ENCODE measurements at regions not wholly inside any gene's neighbourhood (a gene's known extent, or its start where the extent isn't known, plus 50 kb on each side); places are given as distances from the start of the nearest gene placed in this dataset.

GRCh38 chr1:78351551-78352216 lies 139.1 kb upstream of the PTGFR start:
- Histone ChIP-seq H3K4me1 (replicated peaks) (no peaks in the 10 kb centered on the region), H3K9me3 (no peaks in the 10 kb centered on the region), H3K27ac (no peak overlapping the region), H3K36me3 (no peaks in the 10 kb centered on the region), H3K27me3 (replicated peaks; ENCODE audit: insufficient read depth) (no peaks in the 10 kb centered on the region), H3K4me3 (no peak overlapping the region)
- intact Hi-C loops (cut with DNase I), result no loop called here
- no peak for DNase-seq (ENCODE audit: low spot score)
- WGBS, result 77% methylated on average over 2 of the region's 2 CpGs
- TF ChIP-seq POLR2AphosphoS5 (IDR thresholded peaks at IDR 0.05) (no peak), CTCF (IDR thresholded peaks at IDR 0.05) (no peak), POLR2A (IDR thresholded peaks at IDR 0.05) (no peak)

DNA sequence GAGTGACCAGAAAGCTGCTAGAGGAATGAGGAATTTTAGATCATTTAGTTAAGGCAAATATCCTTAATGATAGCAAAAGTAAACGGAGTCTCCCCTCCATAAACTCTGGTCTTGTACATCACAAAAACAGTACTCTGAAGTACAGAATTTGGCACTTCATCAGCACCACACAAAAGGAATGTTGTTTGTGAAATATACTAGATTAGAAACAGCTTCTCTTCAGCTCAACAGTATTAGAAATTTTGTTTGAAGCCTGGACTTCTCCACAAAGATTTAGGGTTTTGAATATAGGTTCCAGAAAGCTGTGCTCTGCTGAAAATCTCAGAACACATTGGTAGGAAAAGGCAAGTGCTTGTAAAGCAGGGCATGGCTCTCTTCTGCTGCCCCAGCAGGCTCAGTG lies 135.1 kb upstream of the PTGFR start:
- Histone ChIP-seq H3K4me1 (replicated peaks) (no peaks in the 10 kb centered on the region), H3K27ac (no peak overlapping the region), H3K36me3 (no peaks in the 10 kb centered on the region), H3K4me3 (no peak overlapping the region), H3K9me3 (no peaks in the 10 kb centered on the region), H3K27me3 (replicated peaks; ENCODE audit: insufficient read depth) (no peaks in the 10 kb centered on the region)
- TF ChIP-seq CTCF (IDR thresholded peaks at IDR 0.05) (no peak), POLR2AphosphoS5 (IDR thresholded peaks at IDR 0.05) (no peak), POLR2A (IDR thresholded peaks at IDR 0.05) (no peak)
- no peak for DNase-seq (ENCODE audit: low spot score)
- intact Hi-C loops (cut with DNase I), result no loop called here
- WGBS, result 32% methylated on average over 1 of the region's 1 CpG

DNA sequence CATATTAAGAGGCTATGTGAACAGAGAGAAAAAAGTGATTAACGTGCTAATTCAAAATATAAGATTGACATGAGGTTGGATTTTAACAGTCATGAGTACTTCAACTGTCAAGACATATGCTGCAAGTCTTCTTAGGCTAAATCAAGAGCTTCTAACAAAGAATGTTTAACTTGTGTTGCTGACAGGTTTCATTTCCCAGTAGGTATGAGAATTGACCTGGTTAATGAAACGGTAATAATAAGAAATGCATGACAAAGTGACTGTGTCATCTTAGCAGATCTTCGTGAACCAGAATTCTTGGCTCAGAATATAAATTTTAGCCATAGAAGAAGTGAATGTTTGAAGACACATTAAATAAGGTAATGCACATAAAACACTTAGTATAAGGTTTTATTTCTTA lies 132.6 kb upstream of the PTGFR start:
- WGBS, result 83% methylated on average over 3 of the region's 3 CpGs
- intact Hi-C loops (cut with DNase I), result no loop called here
- no peak overlapping the region for H3K4me3 ChIP-seq

DNA sequence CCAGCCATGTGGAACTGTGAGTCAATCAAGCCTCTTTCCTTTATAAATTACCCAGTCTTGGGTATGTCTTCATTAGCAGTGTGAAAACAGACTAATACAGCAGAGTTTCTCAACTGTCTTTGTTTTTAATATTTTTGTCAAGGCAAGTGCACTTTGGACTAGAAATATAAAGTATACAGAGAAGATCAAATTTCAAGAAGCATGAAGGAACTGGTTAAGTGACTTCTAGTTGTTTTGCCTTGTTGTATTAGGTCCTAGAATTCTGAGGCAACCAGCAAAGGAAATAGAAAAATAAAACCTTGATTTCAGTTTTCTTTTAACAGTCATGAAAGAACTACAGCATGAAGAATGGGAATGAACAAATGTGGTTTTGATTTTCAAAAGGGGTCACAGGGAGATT lies 131.1 kb upstream of the PTGFR start:
- no peaks in the 10 kb centered on the region for H3K9me3 ChIP-seq
- no peaks in the 10 kb centered on the region for H3K27me3 ChIP-seq (replicated peaks; ENCODE audit: insufficient read depth)
- no peak overlapping the region for H3K4me3 ChIP-seq
- intact Hi-C loops (cut with DNase I), result no loop called here
- TF ChIP-seq POLR2A (IDR thresholded peaks at IDR 0.05) (no peak), CTCF (IDR thresholded peaks at IDR 0.05) (no peak), POLR2AphosphoS5 (IDR thresholded peaks at IDR 0.05) (no peak)
- DNase-seq (ENCODE audit: low spot score), result no peak
- H3K4me1 ChIP-seq (replicated peaks), result no peaks in the 10 kb centered on the region
- no peak overlapping the region for H3K27ac ChIP-seq
- H3K36me3 ChIP-seq, result no peaks in the 10 kb centered on the region

More for the DNA sequence above, 132.6 kb upstream of the PTGFR start:
- Histone ChIP-seq H3K4me1 (replicated peaks) (no peaks in the 10 kb centered on the region), H3K27ac (no peak overlapping the region), H3K36me3 (no peaks in the 10 kb centered on the region), H3K9me3 (no peaks in the 10 kb centered on the region), H3K27me3 (replicated peaks; ENCODE audit: insufficient read depth) (no peaks in the 10 kb centered on the region)
- DNase-seq (ENCODE audit: low spot score), result no peak
- no peak for TF ChIP-seq POLR2A (IDR thresholded peaks at IDR 0.05)
- no peak for TF ChIP-seq CTCF (IDR thresholded peaks at IDR 0.05)
- no peak for TF ChIP-seq POLR2AphosphoS5 (IDR thresholded peaks at IDR 0.05)

- H3K27ac ChIP-seq, result no peak overlapping the region
- no peaks in the 10 kb centered on the region for H3K9me3 ChIP-seq
- H3K36me3 ChIP-seq, result no peaks in the 10 kb centered on the region
- H3K27me3 ChIP-seq (replicated peaks; ENCODE audit: insufficient read depth), result no peaks in the 10 kb centered on the region
- no peak for TF ChIP-seq POLR2AphosphoS5 (IDR thresholded peaks at IDR 0.05)
- no peak for TF ChIP-seq POLR2A (IDR thresholded peaks at IDR 0.05)
- no peak for TF ChIP-seq CTCF (IDR thresholded peaks at IDR 0.05)
- no peak overlapping the region for H3K4me3 ChIP-seq
- intact Hi-C loops (cut with DNase I), result no loop called here
- no peak for DNase-seq (ENCODE audit: low spot score)
- H3K4me1 ChIP-seq (replicated peaks), result no peaks in the 10 kb centered on the region
Observed at GRCh38 chr1:78360584-78360983, 130.2 kb upstream of the PTGFR start.

Measured in prostate gland (tissue), 2 donors.